Left ventricle myocardium inferior (tissue), 1 donor: ENCODE measurements at regions not wholly inside any gene's neighbourhood (a gene's known extent, or its start where the extent isn't known, plus 50 kb on each side); places are given as distances from the start of the nearest gene placed in this dataset.

ENCODE experiments used
- DNase-seq: peaks from one replicate; pipeline ENCODE4 v3.0.0-alpha.2; 2020
- H3K27ac ChIP-seq: fragments of 200-600 bp; replicated peaks from 2 replicates; pipeline ENCODE4 v1.8.0; 2021
- H3K27me3 ChIP-seq: fragments of 200-600 bp; 2 replicates; pipeline ENCODE4 v1.8.0; 2021; ENCODE audit warnings: low read depth
- H3K36me3 ChIP-seq: fragments of 200-600 bp; 2 replicates; pipeline ENCODE4 v1.8.0; 2021
- H3K4me1 ChIP-seq: fragments of 200-600 bp; 2 replicates; pipeline ENCODE4 v1.8.0; 2021
- H3K4me3 ChIP-seq: fragments of 200-600 bp; 2 replicates; pipeline ENCODE4 v1.8.0; 2021; ENCODE audit warnings: mild to moderate bottlenecking, moderate library complexity
- H3K9me3 ChIP-seq: fragments of 200-600 bp; replicated peaks from 2 replicates; pipeline ENCODE4 v1.8.0; 2021
- CTCF ChIP-seq: fragments of 200-600 bp; IDR thresholded peaks from 2 replicates; pipeline ENCODE4 v1.8.0; 2021; ENCODE audit warnings: antibody characterized with exemption, mild to moderate bottlenecking, borderline replicate concordance
- intact Hi-C: fragments of 100-400 bp; cut with micrococcal nuclease; formaldehyde crosslinking; loops from one replicate; pipeline ENCODE4 v1.11.0; 2022
- donor health status: DM: no; HTN: yes; CAD: no; lungs with severe emphysema.

GRCh38 chr6:19333936-19334335 lies 503.2 kb upstream of the ID4 start:
- intact Hi-C loops = no loop called here
- H3K27ac ChIP-seq = no peak overlapping the region
- TF ChIP-seq CTCF = no peak
- H3K4me1 ChIP-seq = no peaks in the 10 kb centered on the region
- no peaks in the 10 kb centered on the region for H3K36me3 ChIP-seq
- DNase-seq = no peak
- H3K9me3 ChIP-seq = no peaks in the 10 kb centered on the region
- no peaks in the 10 kb centered on the region for H3K27me3 ChIP-seq
- no peak overlapping the region for H3K4me3 ChIP-seq

GRCh38 chr6:19336579-19336978 lies 500.6 kb upstream of the ID4 start:
- Histone ChIP-seq H3K27me3 (no peaks in the 10 kb centered on the region), H3K4me3 (no peak overlapping the region), H3K9me3 (peaks cover 1% of the 10 kb centered on the region), H3K4me1 (no peaks in the 10 kb centered on the region), H3K27ac (no peak overlapping the region), H3K36me3 (no peaks in the 10 kb centered on the region)
- TF ChIP-seq CTCF = no peak
- no peak for DNase-seq
- intact Hi-C loops = no loop called here

GRCh38 chr6:19337101-19337500 lies 500.1 kb upstream of the ID4 start:
- DNase-seq = no peak
- Histone ChIP-seq H3K27ac (no peak overlapping the region), H3K36me3 (no peaks in the 10 kb centered on the region), H3K27me3 (no peaks in the 10 kb centered on the region), H3K9me3 (peaks cover 6% of the 10 kb centered on the region), H3K4me1 (no peaks in the 10 kb centered on the region), H3K4me3 (no peak overlapping the region)
- no peak for TF ChIP-seq CTCF
- intact Hi-C loops = no loop called here

GRCh38 chr6:19342616-19343015 lies 494.6 kb upstream of the ID4 start:
- no peaks in the 10 kb centered on the region for H3K27me3 ChIP-seq
- intact Hi-C loops = no loop called here
- H3K27ac ChIP-seq = no peak overlapping the region
- no peak for TF ChIP-seq CTCF
- H3K36me3 ChIP-seq = no peaks in the 10 kb centered on the region
- DNase-seq = no peak
- H3K4me1 ChIP-seq = no peaks in the 10 kb centered on the region
- no peak overlapping the region for H3K4me3 ChIP-seq
- peaks cover 23% of the 10 kb centered on the region for H3K9me3 ChIP-seq

- Histone ChIP-seq H3K27me3 (no peaks in the 10 kb centered on the region), H3K4me1 (no peaks in the 10 kb centered on the region), H3K9me3 (peaks cover 19% of the 10 kb centered on the region), H3K4me3 (no peak overlapping the region), H3K27ac (no peak overlapping the region), H3K36me3 (no peaks in the 10 kb centered on the region)
- no peak for DNase-seq
- intact Hi-C loops = no loop called here
- TF ChIP-seq CTCF = no peak
These were observed 487.7 kb upstream of the ID4 start for GRCh38 chr6:19349429-19349828.

GRCh38 chr6:19354181-19354580 lies 483.0 kb upstream of the ID4 start:
- no peaks in the 10 kb centered on the region for H3K27me3 ChIP-seq
- H3K4me3 ChIP-seq = no peak overlapping the region
- peaks cover 6% of the 10 kb centered on the region for H3K9me3 ChIP-seq
- no peaks in the 10 kb centered on the region for H3K36me3 ChIP-seq
- intact Hi-C loops = no loop called here
- no peak for DNase-seq
- TF ChIP-seq CTCF = no peak
- H3K4me1 ChIP-seq = no peaks in the 10 kb centered on the region
- H3K27ac ChIP-seq = no peak overlapping the region
